Right atrium auricular region (tissue), 2 donors: ENCODE measurements at regions not wholly inside any gene's neighbourhood (a gene's known extent, or its start where the extent isn't known, plus 50 kb on each side); places are given as distances from the start of the nearest gene placed in this dataset.
"Not testable (repeated sequence)": the region's sequence is repeated elsewhere in the genome, so short reads cannot be mapped to it uniquely, and the experiment has no call there.

Experiments
- DNase-seq: peaks from one replicate; pipeline ENCODE4 v3.0.0-alpha.2; 2019; ENCODE audit warnings: low spot score
- H3K27ac ChIP-seq, 2 donors: fragments of 200-600 bp; sonication (generic); 1 replicate in 1 of 2; 2 replicates in 1 of 2; pipeline ENCODE4 v1.5.1; 2016 to 2019
- H3K27me3 ChIP-seq, 2 donors: fragments of 200-600 bp; sonication (generic); one replicate each; pipeline versions ENCODE4 v1.5.1 to v1.6.0; 2017 to 2019
- H3K36me3 ChIP-seq: fragments of 200-600 bp; sonication (generic); one replicate; pipeline ENCODE4 v1.5.1; 2016
- H3K4me1 ChIP-seq, 2 donors: fragments of 200-600 bp; sonication (generic); one replicate each; pipeline versions ENCODE4 v1.5.1 to v1.6.0; 2017 to 2019
- H3K4me3 ChIP-seq, 2 donors: fragments of 200-600 bp; sonication (generic); 1 replicate in 1 of 2; 2 replicates in 1 of 2; pipeline ENCODE4 v1.5.1; 2017 to 2019; ENCODE audit warnings: mild to moderate bottlenecking in 1 of 2, moderate library complexity in 1 of 2
- H3K9me3 ChIP-seq, 2 donors: fragments of 200-600 bp; sonication (generic); one replicate each; pipeline ENCODE4 v1.5.1; 2019
- CTCF ChIP-seq, 2 donors: fragments of 200-600 bp; sonication (generic); IDR thresholded peaks; one replicate each; pipeline ENCODE4 v1.5.1; 2019; ENCODE audit warnings: antibody characterized with exemption in 2 of 2

DNA sequence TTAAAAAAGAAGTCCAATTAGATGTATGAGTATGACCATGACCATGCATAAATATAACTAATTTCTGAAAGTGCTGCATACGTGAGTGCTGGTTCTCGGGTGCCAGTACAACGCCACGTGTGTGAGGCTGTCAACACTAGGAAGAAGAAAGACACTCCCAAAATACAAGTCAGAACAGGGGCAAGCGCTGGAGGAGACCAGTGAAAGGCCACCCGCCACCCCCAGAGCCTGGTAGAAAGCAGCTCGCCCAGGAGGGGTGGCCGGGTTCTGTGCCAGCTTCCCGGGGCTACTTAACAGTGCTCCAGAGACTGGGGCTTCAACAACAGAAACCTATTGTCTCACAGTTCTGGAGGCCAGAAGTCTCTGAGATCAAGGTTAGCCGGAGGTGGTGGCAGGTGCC lies 147.6 kb downstream of the RTP5 start:
- TF ChIP-seq CTCF (IDR thresholded peaks at IDR 0.05) = no peak
- Histone ChIP-seq H3K27me3 (no peaks in the 10 kb centered on the region), H3K4me3 (no peak overlapping the region), H3K9me3 (no peaks in the 10 kb centered on the region), H3K4me1 (no peaks in the 10 kb centered on the region), H3K36me3 (no peaks in the 10 kb centered on the region), H3K27ac (no peak overlapping the region)
- no peak for DNase-seq

GRCh38 chr2:242018416-242018815 lies 148.9 kb downstream of the RTP5 start:
- not testable (repeated sequence) for DNase-seq, H3K27me3 ChIP-seq, H3K36me3 ChIP-seq, H3K4me1 ChIP-seq, H3K4me3 ChIP-seq, H3K27ac ChIP-seq, H3K9me3 ChIP-seq

GRCh38 chr2:242019344-242019743 lies 149.8 kb downstream of the RTP5 start:
- Histone ChIP-seq H3K36me3 (no peaks in the 10 kb centered on the region), H3K9me3 (no peaks in the 10 kb centered on the region), H3K4me1 (no peaks in the 10 kb centered on the region), H3K4me3 (no peak overlapping the region), H3K27ac (no peak overlapping the region), H3K27me3 (no peaks in the 10 kb centered on the region)
- no peak for TF ChIP-seq CTCF (IDR thresholded peaks at IDR 0.05)
- DNase-seq = no peak

DNA sequence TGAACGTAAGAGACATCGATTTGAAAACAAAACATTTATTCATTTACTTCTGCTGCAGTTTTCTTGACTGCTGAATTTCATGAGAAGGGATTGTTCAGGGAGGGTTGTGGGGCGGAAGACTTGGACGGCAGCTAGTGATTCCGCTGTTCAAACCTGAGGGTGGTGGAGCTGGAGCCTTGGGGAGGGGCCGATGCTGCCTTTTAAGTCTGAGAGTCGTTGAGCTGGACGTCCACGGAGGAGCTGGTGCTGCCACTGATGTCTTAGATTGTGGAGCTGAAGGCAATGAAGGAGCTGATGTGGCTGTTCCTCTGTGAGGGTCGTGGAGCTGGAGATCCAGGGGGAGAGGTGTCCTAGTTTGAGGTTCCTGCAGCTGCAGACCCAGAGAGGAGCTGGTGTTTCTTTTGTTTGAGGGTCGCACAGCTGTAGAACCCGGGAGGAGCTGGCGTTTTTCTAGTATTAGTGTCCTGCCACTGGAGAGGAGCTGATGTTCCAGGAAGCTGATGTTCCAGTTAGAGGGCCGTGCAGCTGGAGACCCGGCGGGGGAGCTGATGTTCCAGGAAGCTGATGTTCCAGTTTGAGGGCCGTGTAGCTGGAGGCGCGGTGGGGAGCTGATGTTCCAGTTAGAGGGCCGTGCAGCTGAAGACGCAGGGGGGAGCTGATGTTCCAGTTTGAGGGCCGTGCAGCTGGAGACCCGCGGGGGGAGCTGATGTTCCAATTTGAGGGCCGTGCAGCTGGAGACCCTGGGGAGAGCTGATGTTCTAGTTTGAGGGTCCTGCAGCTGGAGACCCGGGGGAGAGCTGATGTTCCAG lies 150.9 kb downstream of the RTP5 start:
- H3K36me3 ChIP-seq = no peaks in the 10 kb centered on the region
- H3K27me3 ChIP-seq = no peaks in the 10 kb centered on the region
- no peak overlapping the region for H3K4me3 ChIP-seq
- no peaks in the 10 kb centered on the region for H3K9me3 ChIP-seq
- peak in 1 of 2 donors; percentile 18 for TF ChIP-seq CTCF (IDR thresholded peaks at IDR 0.05)
- H3K4me1 ChIP-seq = no peaks in the 10 kb centered on the region
- DNase-seq = no peak
- H3K27ac ChIP-seq = no peak overlapping the region

DNA sequence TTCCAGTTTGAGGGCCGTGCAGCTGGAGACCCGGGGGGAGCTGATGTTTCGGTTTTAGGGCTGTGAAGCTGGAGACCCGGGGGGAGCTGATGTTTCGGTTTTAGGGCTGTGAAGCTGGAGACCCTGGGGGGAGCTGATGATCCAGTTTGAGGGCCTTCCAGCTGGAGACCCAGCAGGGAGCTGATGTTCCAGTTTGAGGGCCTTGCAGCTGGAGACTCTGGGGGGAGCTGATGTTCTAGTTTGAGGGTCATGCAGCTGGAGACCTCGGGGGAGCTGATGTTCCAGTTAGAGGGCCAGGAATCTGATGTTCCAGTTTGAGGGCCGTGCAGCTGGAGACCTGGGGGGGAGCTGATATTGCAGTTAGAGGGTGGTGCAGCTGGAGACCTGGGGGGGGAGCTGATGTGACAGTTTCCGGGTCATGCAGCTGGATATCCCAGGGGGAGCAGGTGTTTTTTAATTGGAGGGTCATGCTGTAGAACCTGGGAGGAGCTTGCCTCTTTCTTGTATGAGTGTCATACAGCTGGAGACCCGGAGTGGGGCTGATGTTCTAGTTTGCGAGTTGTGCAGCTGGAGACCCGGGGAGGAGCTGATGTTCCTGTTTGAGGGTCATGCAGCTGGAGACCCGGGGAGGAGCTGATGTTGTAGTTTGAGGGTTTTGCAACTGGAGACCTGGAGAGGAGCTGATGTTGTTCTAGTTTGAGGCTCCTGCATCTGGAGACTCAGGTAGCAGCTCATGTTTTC lies 153.2 kb downstream of the RTP5 start:
- Histone ChIP-seq H3K27ac (no peak overlapping the region), H3K9me3 (no peaks in the 10 kb centered on the region), H3K4me1 (no peaks in the 10 kb centered on the region), H3K36me3 (no peaks in the 10 kb centered on the region), H3K27me3 (no peaks in the 10 kb centered on the region), H3K4me3 (no peak overlapping the region)
- no peak for TF ChIP-seq CTCF (IDR thresholded peaks at IDR 0.05)
- DNase-seq = no peak

GRCh38 chr2:242024751-242025355 lies 155.3 kb downstream of the RTP5 start:
- H3K4me3 ChIP-seq = no peak overlapping the region
- no peaks in the 10 kb centered on the region for H3K27me3 ChIP-seq
- no peaks in the 10 kb centered on the region for H3K36me3 ChIP-seq
- no peak for TF ChIP-seq CTCF (IDR thresholded peaks at IDR 0.05)
- no peak overlapping the region for H3K27ac ChIP-seq
- no peaks in the 10 kb centered on the region for H3K4me1 ChIP-seq
- no peak for DNase-seq
- H3K9me3 ChIP-seq = no peaks in the 10 kb centered on the region
